ACC112 (cell line): ENCODE measurements at regions not wholly inside any gene's neighbourhood (a gene's known extent, or its start where the extent isn't known, plus 50 kb on each side); places are given as distances from the start of the nearest gene placed in this dataset.
A peak's percentile ranks its signal among the peaks of the same experiment; 100 is the strongest.

Experiments
- H2AFZ ChIP-seq: fragments of 200-600 bp; sonication (generic); one replicate; pipeline ENCODE4 v1.6.0; 2017; ENCODE audit warnings: antibody characterized with exemption, low read length; ENCODE audit not compliant: unreplicated experiment
- H3K27ac ChIP-seq: fragments of 200-600 bp; sonication (generic); 2 replicates; pipeline ENCODE4 v1.5.1; 2014; ENCODE audit warnings: low read depth, mild to moderate bottlenecking, antibody characterized with exemption, low read length, moderate library complexity
- H3K27me3 ChIP-seq: fragments of 200-600 bp; sonication (generic); 2 replicates; pipeline ENCODE4 v1.6.1; 2014; ENCODE audit warnings: mild to moderate bottlenecking, antibody characterized with exemption, low read length, moderate library complexity, mixed read lengths; ENCODE audit not compliant: insufficient read depth
- H3K36me3 ChIP-seq: fragments of 200-600 bp; sonication (generic); 2 replicates; pipeline ENCODE4 v1.6.1; 2016; ENCODE audit warnings: mild to moderate bottlenecking, antibody characterized with exemption, low read length, moderate library complexity, mixed read lengths; ENCODE audit not compliant: insufficient read depth
- H3K4me1 ChIP-seq: fragments of 200-600 bp; sonication (generic); one replicate; pipeline ENCODE4 v1.6.1; 2016; ENCODE audit warnings: low read length, mixed read lengths; ENCODE audit not compliant: insufficient read depth, unreplicated experiment, control insufficient read depth
- H3K4me3 ChIP-seq: fragments of 200-600 bp; sonication (generic); 2 replicates; pipeline ENCODE4 v1.5.1; 2014; ENCODE audit warnings: mild to moderate bottlenecking, low read depth, low read length
- H3K79me2 ChIP-seq: fragments of 200-600 bp; sonication (generic); one replicate; pipeline ENCODE4 v1.6.0; 2016; ENCODE audit warnings: low read length; ENCODE audit not compliant: control insufficient read depth, unreplicated experiment, insufficient read depth

GRCh38 chr2:41498781-41499180 lies 549.0 kb upstream of the PKDCC start:
- no peak overlapping the region for H2AFZ ChIP-seq
- no peaks in the 10 kb centered on the region for H3K27me3 ChIP-seq
- no peaks in the 10 kb centered on the region for H3K36me3 ChIP-seq
- H3K4me3 ChIP-seq, result no peak overlapping the region
- no peak overlapping the region for H3K27ac ChIP-seq
- no peaks in the 10 kb centered on the region for H3K4me1 ChIP-seq
- H3K79me2 ChIP-seq, result no peaks in the 10 kb centered on the region

- H2AFZ ChIP-seq, result no peak overlapping the region
- no peak overlapping the region for H3K27ac ChIP-seq
These were observed 546.9 kb upstream of the PKDCC start for GRCh38 chr2:41500895-41501294.

GRCh38 chr2:41502752-41503151 lies 545.1 kb upstream of the PKDCC start:
- H3K36me3 ChIP-seq, result no peaks in the 10 kb centered on the region
- H3K4me3 ChIP-seq, result no peak overlapping the region
- H3K4me1 ChIP-seq, result no peaks in the 10 kb centered on the region
- no peak overlapping the region for H3K27ac ChIP-seq
- no peak overlapping the region for H2AFZ ChIP-seq
- H3K27me3 ChIP-seq, result no peaks in the 10 kb centered on the region
- H3K79me2 ChIP-seq, result no peaks in the 10 kb centered on the region

More at GRCh38 chr2:41500895-41501294, 546.9 kb upstream of the PKDCC start:
- H3K4me3 ChIP-seq, result no peak overlapping the region
- H3K27me3 ChIP-seq, result no peaks in the 10 kb centered on the region
- no peaks in the 10 kb centered on the region for H3K36me3 ChIP-seq
- no peaks in the 10 kb centered on the region for H3K79me2 ChIP-seq
- no peaks in the 10 kb centered on the region for H3K4me1 ChIP-seq

DNA sequence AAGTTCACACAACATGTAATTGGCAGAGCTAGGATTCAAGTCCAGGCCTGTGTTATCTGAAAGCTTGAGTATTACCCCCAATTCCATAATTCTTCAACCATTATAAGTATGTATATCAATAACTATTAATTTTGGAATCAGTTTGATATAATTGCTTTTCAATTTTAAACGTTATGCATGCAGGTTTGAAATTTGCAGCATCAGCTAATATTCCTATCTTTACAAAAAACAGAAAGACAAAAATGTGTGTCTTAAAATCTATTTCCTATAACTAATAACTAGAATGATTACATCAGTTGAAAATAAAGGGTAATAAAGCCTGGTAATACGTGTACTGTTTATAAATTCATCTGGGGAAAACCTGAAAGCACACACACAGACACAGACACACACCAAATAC lies 543.3 kb upstream of the PKDCC start:
- no peaks in the 10 kb centered on the region for H3K4me1 ChIP-seq
- H3K79me2 ChIP-seq, result no peaks in the 10 kb centered on the region
- no peak overlapping the region for H3K4me3 ChIP-seq
- H3K27me3 ChIP-seq, result no peaks in the 10 kb centered on the region
- no peak overlapping the region for H2AFZ ChIP-seq
- no peak overlapping the region for H3K27ac ChIP-seq
- H3K36me3 ChIP-seq, result no peaks in the 10 kb centered on the region

DNA sequence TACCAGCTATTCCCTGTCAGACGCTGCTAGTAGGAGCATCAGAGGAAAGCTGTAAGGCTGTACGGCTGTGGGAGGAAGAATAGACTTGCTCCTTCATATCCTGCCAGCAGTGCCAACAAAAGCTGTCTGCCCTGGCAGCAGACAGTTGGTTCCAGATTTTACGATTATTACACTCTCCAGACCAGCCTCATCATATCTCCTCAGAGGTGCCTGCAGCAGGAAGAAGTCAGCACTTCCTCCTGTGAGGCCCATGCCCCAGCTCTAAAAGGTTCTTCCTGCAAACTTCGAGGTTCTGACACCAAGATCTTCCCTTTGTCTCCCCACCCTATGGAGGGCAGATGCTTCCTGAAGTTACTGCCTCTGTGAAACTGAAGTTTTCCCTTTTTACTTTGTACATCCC lies 537.7 kb upstream of the PKDCC start:
- no peak overlapping the region for H3K4me3 ChIP-seq
- no peaks in the 10 kb centered on the region for H3K36me3 ChIP-seq
- no peak overlapping the region for H3K27ac ChIP-seq
- H3K4me1 ChIP-seq, result no peaks in the 10 kb centered on the region
- peak overlapping the region; percentile 25 for H2AFZ ChIP-seq
- H3K79me2 ChIP-seq, result no peaks in the 10 kb centered on the region
- no peaks in the 10 kb centered on the region for H3K27me3 ChIP-seq

GRCh38 chr2:41521211-41521610 lies 526.6 kb upstream of the PKDCC start:
- Histone ChIP-seq H3K27me3 (no peaks in the 10 kb centered on the region), H3K27ac (no peak overlapping the region), H3K4me1 (no peaks in the 10 kb centered on the region), H3K79me2 (no peaks in the 10 kb centered on the region), H3K36me3 (no peaks in the 10 kb centered on the region), H3K4me3 (no peak overlapping the region), H2AFZ (no peak overlapping the region)

- no peak overlapping the region for H3K27ac ChIP-seq
- no peaks in the 10 kb centered on the region for H3K36me3 ChIP-seq
- no peak overlapping the region for H3K4me3 ChIP-seq
- H3K79me2 ChIP-seq, result no peaks in the 10 kb centered on the region
- no peaks in the 10 kb centered on the region for H3K4me1 ChIP-seq
- no peaks in the 10 kb centered on the region for H3K27me3 ChIP-seq
- no peak overlapping the region for H2AFZ ChIP-seq
These were observed 520.1 kb upstream of the PKDCC start for GRCh38 chr2:41527525-41528323.

GRCh38 chr2:41535575-41535974 lies 512.2 kb upstream of the PKDCC start:
- Histone ChIP-seq H2AFZ (no peak overlapping the region), H3K4me3 (no peak overlapping the region), H3K27ac (no peak overlapping the region), H3K27me3 (0 out of 2 replicates have a peak, but pooled peaks cover 4% of the 10 kb centered on the region), H3K79me2 (no peaks in the 10 kb centered on the region), H3K4me1 (no peaks in the 10 kb centered on the region), H3K36me3 (no peaks in the 10 kb centered on the region)

GRCh38 chr2:41540272-41540998 lies 507.4 kb upstream of the PKDCC start:
- Histone ChIP-seq H3K36me3 (no peaks in the 10 kb centered on the region), H3K27me3 (no peaks in the 10 kb centered on the region), H3K27ac (no peak overlapping the region), H2AFZ (peak overlapping the region; percentile 83), H3K4me3 (no peak overlapping the region), H3K79me2 (no peaks in the 10 kb centered on the region), H3K4me1 (no peaks in the 10 kb centered on the region)

DNA sequence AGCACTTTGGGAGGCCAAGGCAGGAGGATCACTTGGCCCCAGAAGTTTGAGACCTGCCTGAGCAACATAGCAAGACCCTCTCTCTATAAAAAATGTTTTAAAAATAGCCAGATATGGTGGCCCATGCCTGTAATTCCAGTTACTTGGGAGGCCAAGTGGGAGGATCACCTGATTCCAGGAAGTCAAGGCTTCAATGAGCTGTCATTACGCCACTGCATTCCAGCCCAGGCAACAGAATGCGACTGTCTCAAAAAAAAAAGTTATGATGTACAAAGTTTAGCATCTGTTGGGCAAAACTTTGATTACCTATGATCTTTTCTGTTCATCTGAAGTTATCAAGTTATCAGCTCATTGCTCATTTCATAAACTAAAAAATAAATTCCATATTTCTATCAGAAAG lies 504.1 kb upstream of the PKDCC start:
- no peaks in the 10 kb centered on the region for H3K27me3 ChIP-seq
- no peaks in the 10 kb centered on the region for H3K4me1 ChIP-seq
- H3K79me2 ChIP-seq, result no peaks in the 10 kb centered on the region
- no peak overlapping the region for H2AFZ ChIP-seq
- no peak overlapping the region for H3K4me3 ChIP-seq
- H3K36me3 ChIP-seq, result no peaks in the 10 kb centered on the region
- no peak overlapping the region for H3K27ac ChIP-seq

DNA sequence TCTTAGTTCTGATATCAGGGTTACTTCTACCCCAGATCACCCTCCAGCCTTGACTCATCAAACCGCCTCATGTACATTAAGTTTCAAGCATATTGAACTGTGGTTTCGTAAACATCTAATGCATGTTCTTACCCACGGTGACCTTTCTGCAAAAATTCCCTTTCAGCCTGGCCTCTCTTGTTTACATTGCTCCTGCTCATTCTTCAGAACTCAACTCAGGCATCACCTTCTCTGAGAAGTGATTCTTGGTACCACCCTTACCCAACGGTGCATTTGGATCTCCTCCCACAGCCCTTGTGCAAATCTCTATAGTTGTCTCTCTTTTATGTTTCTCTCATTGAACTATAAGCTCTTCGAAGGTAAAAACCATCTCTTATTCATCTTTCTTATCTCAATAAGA lies 503.1 kb upstream of the PKDCC start:
- Histone ChIP-seq H3K27me3 (no peaks in the 10 kb centered on the region), H2AFZ (no peak overlapping the region), H3K4me1 (no peaks in the 10 kb centered on the region), H3K79me2 (no peaks in the 10 kb centered on the region), H3K36me3 (no peaks in the 10 kb centered on the region), H3K27ac (no peak overlapping the region), H3K4me3 (no peak overlapping the region)
